Upper lobe of right lung (tissue), 1 donor: ENCODE measurements at regions not wholly inside any gene's neighbourhood (a gene's known extent, or its start where the extent isn't known, plus 50 kb on each side); places are given as distances from the start of the nearest gene placed in this dataset.

ENCODE experiments used
- ATAC-seq: fragments of 200-7000 bp; cut with Tn5 transposase; one replicate; pipeline ENCODE4 v1.9.1; 2020; ENCODE audit warnings: mild to moderate bottlenecking, moderate library complexity
- DNase-seq: peaks from one replicate; pipeline ENCODE4 v3.0.0-alpha.2; 2020
- H3K27ac ChIP-seq: fragments of 200-600 bp; one replicate; pipeline ENCODE4 v1.8.0; 2022
- H3K27me3 ChIP-seq: fragments of 200-600 bp; one replicate; pipeline ENCODE4 v1.8.0; 2022; ENCODE audit warnings: mild to moderate bottlenecking
- H3K36me3 ChIP-seq: fragments of 200-600 bp; one replicate; pipeline ENCODE4 v1.8.0; 2022
- H3K4me1 ChIP-seq: fragments of 200-600 bp; one replicate; pipeline ENCODE4 v1.8.0; 2022
- H3K4me3 ChIP-seq: fragments of 200-600 bp; one replicate; pipeline ENCODE4 v1.8.0; 2022; ENCODE audit warnings: mild to moderate bottlenecking
- H3K9me3 ChIP-seq: fragments of 200-600 bp; one replicate; pipeline ENCODE4 v1.8.0; 2022
- CTCF ChIP-seq: fragments of 200-600 bp; IDR thresholded peaks from one replicate; pipeline ENCODE4 v1.8.0; 2022; ENCODE audit warnings: antibody characterized with exemption
- intact Hi-C: fragments of 100-400 bp; cut with DNase I; formaldehyde crosslinking; loops from one replicate; pipeline ENCODE4 v1.11.0; 2022
- donor health status: DM: no; HTN: yes; CAD: no; lungs with severe emphysema.

GRCh38 chr1:5632224-5632623 lies 360.0 kb downstream of the NPHP4 start:
- peaks cover 19% of the 10 kb centered on the region for H3K27me3 ChIP-seq
- no peak overlapping the region for H3K4me3 ChIP-seq
- H3K27ac ChIP-seq = no peak overlapping the region
- ATAC-seq (no peak), DNase-seq (no peak)
- H3K36me3 ChIP-seq = no peaks in the 10 kb centered on the region
- intact Hi-C loops = no loop called here
- H3K4me1 ChIP-seq = no peaks in the 10 kb centered on the region
- H3K9me3 ChIP-seq = no peaks in the 10 kb centered on the region
- TF ChIP-seq CTCF = no peak

- H3K27ac ChIP-seq = no peak overlapping the region
- no peaks in the 10 kb centered on the region for H3K4me1 ChIP-seq
- no peaks in the 10 kb centered on the region for H3K36me3 ChIP-seq
- ATAC-seq (no peak), DNase-seq (no peak)
- no peak overlapping the region for H3K4me3 ChIP-seq
- no peaks in the 10 kb centered on the region for H3K9me3 ChIP-seq
- peaks cover 10% of the 10 kb centered on the region for H3K27me3 ChIP-seq
- intact Hi-C loops = no loop called here
- no peak for TF ChIP-seq CTCF
Observed at GRCh38 chr1:5628416-5628815, 363.8 kb downstream of the NPHP4 start.

GRCh38 chr1:5623399-5623798 lies 368.8 kb downstream of the NPHP4 start:
- Histone ChIP-seq H3K36me3 (no peaks in the 10 kb centered on the region), H3K27ac (no peak overlapping the region), H3K27me3 (no peaks in the 10 kb centered on the region), H3K4me3 (no peak overlapping the region), H3K4me1 (no peaks in the 10 kb centered on the region), H3K9me3 (no peaks in the 10 kb centered on the region)
- intact Hi-C loops = no loop called here
- no peak for TF ChIP-seq CTCF
- DNase-seq = no peak
- no peak for ATAC-seq

DNA sequence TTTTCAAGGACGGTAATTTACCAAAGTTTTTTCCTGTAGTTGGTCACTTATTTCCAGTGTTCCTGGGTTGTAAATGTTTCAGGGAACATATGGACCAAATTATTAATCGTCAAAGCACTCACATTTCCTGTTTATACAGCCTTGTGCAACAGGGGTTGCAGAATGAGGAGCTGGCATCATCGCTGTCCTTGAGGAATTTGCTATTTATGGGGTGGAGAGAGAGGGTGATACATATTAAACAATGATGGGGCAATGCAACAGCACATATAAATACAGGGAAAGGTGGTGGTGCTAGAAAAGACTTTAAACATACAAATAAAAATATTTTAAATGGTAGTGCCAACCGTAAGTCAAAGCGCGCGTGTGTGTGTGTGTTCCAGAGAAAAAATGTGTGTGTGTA lies 369.8 kb downstream of the NPHP4 start:
- H3K4me1 ChIP-seq = no peaks in the 10 kb centered on the region
- H3K27ac ChIP-seq = no peak overlapping the region
- H3K36me3 ChIP-seq = no peaks in the 10 kb centered on the region
- TF ChIP-seq CTCF = no peak
- H3K4me3 ChIP-seq = no peak overlapping the region
- no peak for ATAC-seq
- no peaks in the 10 kb centered on the region for H3K9me3 ChIP-seq
- intact Hi-C loops = no loop called here
- no peaks in the 10 kb centered on the region for H3K27me3 ChIP-seq
- no peak for DNase-seq

DNA sequence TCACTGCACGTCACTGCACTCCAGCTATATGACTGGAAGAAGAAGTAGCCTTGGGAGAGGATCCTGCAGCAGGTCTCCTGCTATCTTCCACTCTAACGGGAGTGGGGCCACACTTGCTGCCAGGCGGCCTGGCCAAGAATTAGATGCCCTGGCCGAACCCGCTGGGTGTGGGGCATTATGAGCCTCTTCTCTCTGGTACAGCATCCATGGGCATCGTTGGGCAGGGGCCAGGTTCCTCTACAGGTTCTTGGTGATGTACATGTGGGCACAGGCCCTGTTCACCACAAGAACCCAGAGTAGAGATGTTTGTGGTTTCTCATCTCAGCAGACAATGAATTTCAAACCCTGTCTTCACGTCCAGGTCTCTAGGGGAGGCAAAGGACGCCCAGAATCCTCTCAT lies 370.5 kb downstream of the NPHP4 start:
- intact Hi-C loops = no loop called here
- no peak for ATAC-seq
- Histone ChIP-seq H3K27me3 (peaks cover 7% of the 10 kb centered on the region), H3K9me3 (no peaks in the 10 kb centered on the region), H3K4me1 (no peaks in the 10 kb centered on the region), H3K36me3 (no peaks in the 10 kb centered on the region), H3K27ac (no peak overlapping the region), H3K4me3 (no peak overlapping the region)
- no peak for TF ChIP-seq CTCF
- DNase-seq = no peak

DNA sequence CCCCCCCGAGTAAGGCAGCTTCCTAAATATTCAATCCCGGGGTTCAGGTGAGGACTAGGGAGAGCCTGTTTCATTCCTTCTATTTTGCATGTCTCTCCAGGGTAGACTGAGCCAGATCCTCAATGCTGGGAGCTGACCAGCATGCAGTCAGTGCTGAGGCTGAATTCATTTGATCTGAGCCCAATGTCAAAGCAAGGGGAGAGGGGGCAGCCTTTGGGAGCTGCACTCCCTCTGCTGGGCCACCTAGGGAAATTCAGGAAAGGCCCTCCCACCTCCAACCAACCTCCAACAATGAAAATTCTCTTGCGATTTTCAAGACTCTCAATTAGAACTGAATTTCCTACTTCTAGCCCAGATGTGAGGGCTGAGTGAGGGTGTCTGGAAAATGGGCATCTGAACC lies 371.2 kb downstream of the NPHP4 start:
- no peaks in the 10 kb centered on the region for H3K36me3 ChIP-seq
- H3K27me3 ChIP-seq = peaks cover 14% of the 10 kb centered on the region
- no peaks in the 10 kb centered on the region for H3K4me1 ChIP-seq
- peak; percentile 33 for TF ChIP-seq CTCF
- intact Hi-C loops = no loop called here
- peak; percentile 48 for ATAC-seq
- H3K4me3 ChIP-seq = no peak overlapping the region
- DNase-seq = no peak
- no peaks in the 10 kb centered on the region for H3K9me3 ChIP-seq
- no peak overlapping the region for H3K27ac ChIP-seq
